NCI-H345 treated with DMSO at 0.1 percent for 48 hours (cell line): ENCODE measurements at regions not wholly inside any gene's neighbourhood (a gene's known extent, or its start where the extent isn't known, plus 50 kb on each side); places are given as distances from the start of the nearest gene placed in this dataset.
"Not testable (repeated sequence)": the region's sequence is repeated elsewhere in the genome, so short reads cannot be mapped to it uniquely, and the experiment has no call there.

Experiments used
- DNase-seq: peaks from one replicate; lab custom pipeline; 2025; ENCODE audit not compliant: unreplicated experiment; lab: John Stamatoyannopoulos, UW

- DNase-seq, result no peak
Observed at GRCh38 chr17:77822302-77823030, 136.0 kb upstream of the TNRC6C start.

- DNase-seq, result no peak
Observed at GRCh38 chr17:77824102-77824779, 134.3 kb upstream of the TNRC6C start.

DNA sequence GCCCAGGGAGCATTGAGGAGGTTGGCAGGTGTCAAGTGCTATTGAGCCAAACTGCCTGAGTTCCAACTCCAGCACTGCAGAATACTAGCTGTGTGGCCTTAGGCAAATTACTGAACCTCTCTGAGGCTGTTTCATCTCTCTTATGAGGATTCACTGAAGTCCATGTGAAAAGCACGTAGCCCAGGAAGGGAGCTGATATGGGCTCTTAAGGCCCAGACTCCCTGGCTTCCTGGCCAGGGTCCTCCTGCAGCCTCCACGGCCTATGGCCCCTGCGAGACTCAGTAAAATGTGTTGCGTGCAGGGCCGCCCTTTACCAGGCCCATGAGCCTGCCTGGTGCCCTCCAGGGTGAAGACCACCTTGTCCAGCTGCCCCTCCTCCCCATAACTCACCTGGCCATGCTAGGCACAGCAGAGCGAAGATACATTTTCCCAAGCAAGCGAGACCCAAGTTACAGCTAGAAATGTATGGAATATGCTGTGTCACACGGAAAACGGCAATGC is 133.7 kb upstream of the TNRC6C start:
- no peak for DNase-seq

GRCh38 chr17:77825621-77826020 is 132.9 kb upstream of the TNRC6C start:
- DNase-seq, result no peak

- DNase-seq, result no peak
Observed at GRCh38 chr17:77826132-77826873, 132.2 kb upstream of the TNRC6C start.

GRCh38 chr17:77827039-77827438 is 131.5 kb upstream of the TNRC6C start:
- no peak for DNase-seq

DNA sequence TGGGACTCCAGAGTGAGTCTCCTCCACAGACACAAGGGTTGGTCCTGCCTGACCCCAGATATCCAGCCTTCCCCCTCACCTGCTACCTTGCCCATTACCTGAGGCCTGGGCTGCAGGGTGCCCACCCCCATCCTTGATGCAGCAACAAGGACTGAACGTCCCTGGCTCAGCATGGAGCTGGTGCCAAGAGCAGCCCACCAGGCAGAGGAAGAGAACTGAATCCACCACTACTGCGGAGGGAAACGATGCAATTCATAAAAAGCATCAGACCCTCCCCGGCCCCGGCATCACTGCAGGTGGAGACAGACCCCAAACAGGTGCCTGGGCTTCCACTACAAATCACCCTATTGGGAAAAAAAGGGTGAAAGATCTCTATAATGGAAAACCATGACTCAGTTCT is 131.0 kb upstream of the TNRC6C start:
- DNase-seq, result no peak

DNA sequence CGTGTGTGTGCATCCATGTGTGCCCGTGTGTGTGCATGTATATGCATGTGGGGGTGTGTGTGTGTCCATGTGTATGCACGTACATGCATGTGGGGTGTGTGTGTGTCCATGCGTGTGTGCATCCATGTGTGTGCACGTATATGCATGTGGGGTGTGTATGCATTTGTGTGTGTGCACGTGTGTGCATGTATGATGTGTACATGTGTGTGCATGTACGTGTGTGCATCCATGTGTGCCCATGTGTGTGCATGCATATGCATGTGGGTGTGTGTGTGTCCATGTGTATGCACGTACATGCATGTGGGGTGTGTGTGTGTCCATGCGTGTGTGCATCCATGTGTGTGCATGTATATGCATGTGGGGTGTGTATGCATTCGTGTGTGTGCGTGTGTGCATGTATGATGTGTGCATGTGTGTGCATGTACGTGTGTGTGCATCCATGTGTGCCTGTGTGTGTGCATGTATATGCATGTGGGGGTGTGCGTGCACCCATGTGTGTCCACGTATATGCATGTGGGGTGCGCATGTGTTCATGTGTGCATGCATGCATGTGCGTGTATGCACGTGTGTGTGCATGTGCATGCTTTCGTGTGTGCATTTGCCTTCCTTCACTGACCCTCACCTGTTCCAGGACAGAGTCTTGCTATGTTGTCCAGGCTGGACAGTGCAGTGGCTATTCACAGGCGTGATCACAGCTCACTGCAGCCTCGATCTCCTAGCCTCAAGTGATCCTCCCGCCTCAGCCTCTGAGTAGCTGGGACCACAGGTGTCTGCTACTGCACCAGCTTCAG is 129.6 kb upstream of the TNRC6C start:
- DNase-seq, result no peak

DNA sequence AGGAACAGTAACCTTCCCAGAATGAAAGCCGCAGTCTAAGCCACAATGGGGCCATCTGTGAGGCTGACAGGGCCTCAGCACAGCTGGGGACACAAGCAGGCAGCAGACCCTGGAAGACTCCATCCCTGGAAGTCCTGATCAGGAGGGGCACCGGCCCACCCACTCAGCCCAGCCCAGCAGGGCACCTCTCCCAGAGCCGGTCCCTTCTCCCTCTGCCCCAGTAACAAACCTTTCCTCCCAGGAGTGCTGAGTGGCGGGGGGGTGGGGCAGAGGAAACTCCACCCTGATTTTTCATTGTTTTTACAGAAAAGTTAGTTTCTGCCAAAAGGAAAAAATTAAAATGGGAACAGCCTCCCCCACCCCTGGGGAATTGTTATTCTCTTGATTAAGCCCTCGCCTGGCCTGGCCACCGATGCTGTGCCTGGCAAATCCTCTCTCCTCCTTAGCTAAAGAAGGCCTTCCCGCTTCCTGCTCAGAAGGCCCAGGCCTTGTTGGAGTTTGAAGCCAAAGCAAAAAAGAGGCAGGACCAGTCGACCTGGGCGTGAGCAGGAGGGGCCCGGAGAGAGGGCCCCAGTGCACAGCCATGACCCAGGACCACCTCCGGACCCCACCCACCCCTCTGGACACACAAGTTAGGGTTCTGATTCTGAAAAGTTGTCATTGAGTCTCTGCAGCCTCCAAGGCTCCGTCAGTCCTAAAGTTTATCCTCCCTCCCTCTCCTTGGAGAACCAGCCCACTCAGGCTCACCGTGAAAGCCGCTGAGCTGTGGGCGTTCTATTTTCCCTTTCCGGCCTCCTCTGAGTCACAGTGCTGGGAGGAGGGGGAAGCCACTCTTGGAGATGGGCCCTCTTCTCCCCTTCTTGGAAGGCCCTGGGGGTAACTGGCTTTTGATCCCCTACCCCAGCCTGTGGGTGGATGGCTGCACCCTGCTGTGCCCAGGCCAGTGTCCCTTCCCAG is 128.4 kb upstream of the TNRC6C start:
- DNase-seq, result no peak

- DNase-seq, result no peak
Observed at GRCh38 chr17:77830816-77831473, 127.6 kb upstream of the TNRC6C start.

DNA sequence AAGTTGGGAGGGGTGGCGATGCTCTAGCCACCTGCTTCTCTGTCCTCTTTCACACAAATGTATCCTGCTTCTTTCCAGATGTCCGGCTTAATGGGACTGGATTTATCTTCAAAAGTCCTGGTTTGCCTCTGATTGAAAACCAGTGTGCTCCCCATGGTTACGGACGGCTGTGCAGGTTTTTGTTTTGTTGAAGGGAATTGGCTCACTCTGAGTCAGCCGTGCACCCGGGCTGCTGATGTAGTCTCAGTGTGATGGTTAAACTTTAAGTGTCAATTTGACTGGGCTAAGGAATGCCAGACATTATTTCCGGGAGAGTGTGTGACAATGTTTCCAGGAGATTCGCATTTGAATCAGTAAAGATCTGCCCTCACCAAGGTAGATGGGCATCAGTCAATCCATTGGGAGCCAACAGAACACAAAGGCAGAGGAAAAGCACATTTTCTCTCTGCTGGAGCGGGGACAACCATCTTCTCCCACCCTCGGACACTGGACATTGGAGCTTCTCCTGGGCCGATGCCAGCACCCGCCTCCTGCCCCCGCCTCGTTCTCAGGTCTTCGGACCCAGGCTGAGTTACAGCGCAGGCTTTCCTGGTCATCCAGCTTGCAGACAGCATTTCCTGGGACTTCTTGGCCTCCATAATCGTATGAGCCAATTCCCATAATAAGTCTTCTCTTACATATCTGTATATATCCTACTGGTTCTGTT is 126.9 kb upstream of the TNRC6C start:
- no peak for DNase-seq

- DNase-seq, result no peak
Observed at GRCh38 chr17:77832180-77832560, 126.3 kb upstream of the TNRC6C start.

GRCh38 chr17:77833769-77834168 is 124.7 kb upstream of the TNRC6C start:
- DNase-seq, result no peak

DNA sequence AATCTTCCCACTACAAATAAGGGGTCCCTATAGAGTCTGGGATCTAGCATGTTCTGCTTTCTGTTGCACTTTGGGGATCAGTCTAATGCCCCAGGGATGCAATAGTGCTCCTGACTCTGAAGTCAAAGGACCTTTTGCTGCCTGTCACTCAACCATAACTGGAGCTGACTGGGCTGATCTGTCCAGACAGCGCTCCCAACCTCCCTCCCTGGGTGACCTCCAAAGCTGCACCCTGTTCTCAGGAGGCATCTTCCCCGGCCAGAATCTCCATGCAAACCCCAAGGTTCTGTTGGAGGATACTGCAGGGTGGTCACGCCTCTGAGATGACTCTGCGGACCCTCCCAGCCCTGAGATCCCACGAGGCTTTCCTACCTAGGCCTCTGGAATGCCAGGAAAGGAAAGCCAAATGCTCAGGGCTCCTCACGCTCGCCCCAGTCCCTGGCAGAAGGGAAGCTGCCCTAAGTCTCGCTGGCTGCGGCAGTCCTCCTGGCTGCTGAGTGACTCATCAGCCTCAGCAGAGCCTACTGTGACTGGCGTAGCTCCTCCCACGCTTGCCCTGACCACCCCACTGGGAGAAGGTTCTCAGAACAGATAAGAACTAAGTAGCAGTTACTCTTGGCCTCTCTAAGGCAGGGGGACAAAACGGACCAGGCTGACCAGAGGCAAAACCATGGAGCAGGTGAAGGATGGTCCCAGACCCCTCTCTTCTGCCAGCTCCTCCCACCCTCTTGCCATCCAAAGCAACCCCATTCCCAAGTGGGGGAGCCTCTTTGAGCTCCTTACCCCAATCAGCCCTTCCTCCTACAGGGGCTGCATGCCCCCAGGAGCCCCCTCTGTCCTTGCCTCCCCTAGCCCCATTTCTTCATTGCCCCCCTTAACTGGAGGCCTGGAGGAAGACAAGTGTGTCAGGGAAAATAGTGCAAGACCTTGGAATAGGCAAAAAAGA is 124.1 kb upstream of the TNRC6C start:
- no peak for DNase-seq

GRCh38 chr17:77836557-77837041 is 121.9 kb upstream of the TNRC6C start:
- DNase-seq, result no peak

DNA sequence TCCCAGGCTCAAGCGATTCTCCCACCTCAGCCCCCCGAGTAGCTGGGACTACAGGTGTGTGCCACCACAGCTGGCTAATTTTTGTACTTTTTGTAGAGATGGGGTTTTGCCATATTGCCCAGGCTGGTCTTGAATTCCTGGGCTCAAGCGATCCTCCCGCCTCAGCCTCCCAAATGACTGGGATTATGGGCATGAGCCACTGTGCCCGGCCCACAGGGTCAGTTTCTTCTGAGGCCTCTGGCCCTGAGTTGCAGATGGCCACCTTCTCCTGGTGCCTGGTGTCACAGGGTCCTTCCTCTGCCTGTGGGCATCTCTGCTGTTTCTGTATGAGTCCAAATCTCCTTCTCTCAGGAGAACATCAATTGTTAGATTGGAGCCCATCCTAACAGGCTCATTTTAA is 121.4 kb upstream of the TNRC6C start:
- DNase-seq, result not testable (repeated sequence)

DNA sequence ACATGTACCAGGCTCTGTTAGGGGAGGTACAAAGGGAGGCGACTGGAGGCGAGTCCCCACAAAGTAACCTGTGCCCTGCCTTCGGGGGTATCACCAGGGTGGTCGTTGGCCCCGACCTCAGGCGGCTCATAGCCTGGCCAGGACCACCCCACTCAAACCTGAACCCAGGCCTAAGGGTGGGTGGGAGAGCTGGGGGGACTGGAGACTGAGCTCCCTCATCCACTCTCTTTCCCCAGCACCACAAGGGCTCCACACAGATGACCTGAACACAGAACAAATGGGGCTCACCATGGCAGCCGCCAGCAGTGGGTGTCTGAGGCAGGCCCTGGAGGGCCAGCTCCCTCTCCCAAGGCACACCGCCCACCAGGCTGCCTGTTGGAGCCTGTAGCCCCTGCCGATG is 120.6 kb upstream of the TNRC6C start:
- DNase-seq, result no peak
